ENCODE measurements at regions not wholly inside any gene's neighbourhood (a gene's known extent, or its start where the extent isn't known, plus 50 kb on each side); places are given as distances from the start of the nearest gene placed in this dataset.

DNA sequence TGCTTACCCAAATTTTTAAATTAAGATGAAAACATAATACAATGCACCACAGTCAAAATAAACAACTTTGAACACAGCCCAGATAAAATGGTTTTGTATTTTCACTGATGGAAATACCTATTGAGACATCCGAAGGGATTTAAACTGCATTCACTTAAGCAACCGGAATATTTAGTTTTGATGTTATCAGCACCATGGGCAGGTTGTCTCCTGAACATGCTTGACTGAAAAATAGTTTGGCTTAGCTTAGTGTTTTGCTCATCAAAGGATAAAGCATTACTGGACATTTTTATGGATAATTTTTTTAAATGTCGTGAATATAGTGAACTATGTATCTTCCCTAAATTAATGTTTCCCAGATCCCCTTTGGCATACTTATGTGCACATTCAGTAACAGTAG is 177.5 kb downstream of the GJA1 start:
- no peak overlapping the region for H3K4me3 ChIP-seq (ENCODE audit: low read length, poor library complexity, severe bottlenecking)
- no peaks in the 10 kb centered on the region for H3K79me2 ChIP-seq (ENCODE audit: insufficient read depth, low read length)
- H3F3A ChIP-seq (ENCODE audit: low read depth), result no peaks in the 10 kb centered on the region
- H4K20me1 ChIP-seq (ENCODE audit: insufficient read depth, low read length, poor library complexity, severe bottlenecking), result no peaks in the 10 kb centered on the region
- H3K9me2 ChIP-seq (replicated peaks; ENCODE audit: low read depth, low read length), result no peaks in the 10 kb centered on the region
- no peaks in the 10 kb centered on the region for H3K9me3 ChIP-seq (ENCODE audit: insufficient read depth, low read depth, low read length)
- H3K9ac ChIP-seq (ENCODE audit: low read depth, low read length, poor library complexity, severe bottlenecking), result no peak overlapping the region
- no peaks in the 10 kb centered on the region for H3K4me1 ChIP-seq (ENCODE audit: insufficient read depth, low read length, poor library complexity, severe bottlenecking)
- H2AFZ ChIP-seq (ENCODE audit: low read length), result no peak overlapping the region
- TF ChIP-seq EZH2phosphoT487 (IDR thresholded peaks at IDR 0.05; ENCODE audit: borderline replicate concordance), result no peak
- TF ChIP-seq, protein P1, sequence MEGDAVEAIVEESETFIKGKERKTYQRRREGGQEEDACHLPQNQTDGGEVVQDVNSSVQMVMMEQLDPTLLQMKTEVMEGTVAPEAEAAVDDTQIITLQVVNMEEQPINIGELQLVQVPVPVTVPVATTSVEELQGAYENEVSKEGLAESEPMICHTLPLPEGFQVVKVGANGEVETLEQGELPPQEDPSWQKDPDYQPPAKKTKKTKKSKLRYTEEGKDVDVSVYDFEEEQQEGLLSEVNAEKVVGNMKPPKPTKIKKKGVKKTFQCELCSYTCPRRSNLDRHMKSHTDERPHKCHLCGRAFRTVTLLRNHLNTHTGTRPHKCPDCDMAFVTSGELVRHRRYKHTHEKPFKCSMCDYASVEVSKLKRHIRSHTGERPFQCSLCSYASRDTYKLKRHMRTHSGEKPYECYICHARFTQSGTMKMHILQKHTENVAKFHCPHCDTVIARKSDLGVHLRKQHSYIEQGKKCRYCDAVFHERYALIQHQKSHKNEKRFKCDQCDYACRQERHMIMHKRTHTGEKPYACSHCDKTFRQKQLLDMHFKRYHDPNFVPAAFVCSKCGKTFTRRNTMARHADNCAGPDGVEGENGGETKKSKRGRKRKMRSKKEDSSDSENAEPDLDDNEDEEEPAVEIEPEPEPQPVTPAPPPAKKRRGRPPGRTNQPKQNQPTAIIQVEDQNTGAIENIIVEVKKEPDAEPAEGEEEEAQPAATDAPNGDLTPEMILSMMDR (conservative IDR thresholded peaks at IDR 0.05; ENCODE audit: low read length), result no peak
- H3K36me3 ChIP-seq (ENCODE audit: insufficient read depth, low read length), result no peaks in the 10 kb centered on the region
- H3K27me3 ChIP-seq (ENCODE audit: insufficient read depth, low read length, poor library complexity, severe bottlenecking), result no peaks in the 10 kb centered on the region
- H3K4me2 ChIP-seq (ENCODE audit: low read depth, low read length, poor library complexity, severe bottlenecking), result no peak overlapping the region

DNA sequence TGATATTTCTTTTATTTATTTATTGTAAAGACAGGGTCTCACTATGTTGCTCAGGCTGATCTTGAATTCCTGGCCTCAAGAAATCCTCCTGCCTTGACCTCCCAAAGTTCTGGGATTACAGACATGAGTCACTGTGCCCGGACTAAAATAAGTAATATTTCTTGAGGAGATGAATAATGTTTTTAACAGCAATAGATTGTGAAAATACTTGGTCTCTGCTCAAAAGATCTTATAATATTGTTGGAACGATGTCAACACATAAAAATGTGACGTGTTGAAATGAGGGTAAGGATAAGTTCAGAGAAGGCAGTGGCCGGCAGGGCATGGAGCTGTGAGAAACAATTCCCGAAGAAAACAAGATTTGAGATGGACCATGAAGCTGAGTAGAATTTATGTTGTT is 178.7 kb downstream of the GJA1 start:
- Histone ChIP-seq H3F3A (ENCODE audit: low read depth) (no peaks in the 10 kb centered on the region), H3K4me2 (ENCODE audit: low read depth, low read length, poor library complexity, severe bottlenecking) (no peak overlapping the region), H4K20me1 (ENCODE audit: insufficient read depth, low read length, poor library complexity, severe bottlenecking) (no peaks in the 10 kb centered on the region), H3K27me3 (ENCODE audit: insufficient read depth, low read length, poor library complexity, severe bottlenecking) (no peaks in the 10 kb centered on the region), H3K36me3 (ENCODE audit: insufficient read depth, low read length) (no peaks in the 10 kb centered on the region), H3K4me3 (ENCODE audit: low read length, poor library complexity, severe bottlenecking) (no peak overlapping the region), H3K9me2 (replicated peaks; ENCODE audit: low read depth, low read length) (no peaks in the 10 kb centered on the region), H2AFZ (ENCODE audit: low read length) (no peak overlapping the region), H3K9me3 (ENCODE audit: insufficient read depth, low read depth, low read length) (no peaks in the 10 kb centered on the region), H3K9ac (ENCODE audit: low read depth, low read length, poor library complexity, severe bottlenecking) (no peak overlapping the region), H3K79me2 (ENCODE audit: insufficient read depth, low read length) (no peaks in the 10 kb centered on the region), H3K4me1 (ENCODE audit: insufficient read depth, low read length, poor library complexity, severe bottlenecking) (no peaks in the 10 kb centered on the region)
- no peak for TF ChIP-seq EZH2phosphoT487 (IDR thresholded peaks at IDR 0.05; ENCODE audit: borderline replicate concordance)
- TF ChIP-seq, protein P1 (conservative IDR thresholded peaks at IDR 0.05; ENCODE audit: low read length), result no peak

DNA sequence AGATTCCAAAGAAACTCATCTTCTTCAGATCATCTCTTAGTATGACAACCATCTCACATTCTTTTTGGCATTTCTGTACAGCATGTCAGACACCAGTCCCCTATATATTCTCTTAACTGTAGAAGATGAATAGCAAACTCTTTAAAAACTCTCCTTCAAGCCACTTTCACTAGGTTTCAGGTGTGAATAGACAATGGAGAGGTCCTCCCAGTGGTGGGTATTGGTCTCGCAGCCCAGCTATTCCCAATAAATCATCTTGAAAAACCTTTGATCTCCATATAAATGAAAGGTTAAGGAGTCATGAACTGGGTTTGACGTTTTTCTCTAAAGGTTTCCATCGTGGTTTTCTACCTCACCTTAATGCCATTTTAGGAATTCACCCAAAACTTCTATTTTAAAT is 180.0 kb downstream of the GJA1 start:
- Histone ChIP-seq H3K9me2 (replicated peaks; ENCODE audit: low read depth, low read length) (no peaks in the 10 kb centered on the region), H3K9me3 (ENCODE audit: insufficient read depth, low read depth, low read length) (no peaks in the 10 kb centered on the region), H3K36me3 (ENCODE audit: insufficient read depth, low read length) (no peaks in the 10 kb centered on the region), H2AFZ (ENCODE audit: low read length) (no peak overlapping the region), H3K4me3 (ENCODE audit: low read length, poor library complexity, severe bottlenecking) (no peak overlapping the region), H3F3A (ENCODE audit: low read depth) (no peaks in the 10 kb centered on the region), H3K4me2 (ENCODE audit: low read depth, low read length, poor library complexity, severe bottlenecking) (no peak overlapping the region), H3K79me2 (ENCODE audit: insufficient read depth, low read length) (no peaks in the 10 kb centered on the region), H3K9ac (ENCODE audit: low read depth, low read length, poor library complexity, severe bottlenecking) (no peak overlapping the region), H3K27me3 (ENCODE audit: insufficient read depth, low read length, poor library complexity, severe bottlenecking) (no peaks in the 10 kb centered on the region), H4K20me1 (ENCODE audit: insufficient read depth, low read length, poor library complexity, severe bottlenecking) (no peaks in the 10 kb centered on the region), H3K4me1 (ENCODE audit: insufficient read depth, low read length, poor library complexity, severe bottlenecking) (no peaks in the 10 kb centered on the region)
- TF ChIP-seq, protein P1 (conservative IDR thresholded peaks at IDR 0.05; ENCODE audit: low read length), result peak; percentile 48
- no peak for TF ChIP-seq EZH2phosphoT487 (IDR thresholded peaks at IDR 0.05; ENCODE audit: borderline replicate concordance)

Measured in Loucy (cell line).